ENCODE measurements at regions not wholly inside any gene's neighbourhood (a gene's known extent, or its start where the extent isn't known, plus 50 kb on each side); places are given as distances from the start of the nearest gene placed in this dataset.
A peak's percentile ranks its signal among the peaks of the same experiment; 100 is the strongest.
"Not testable (repeated sequence)": the region's sequence is repeated elsewhere in the genome, so short reads cannot be mapped to it uniquely, and the experiment has no call there.

GRCh38 chr10:28354511-28354910 lies 51.6 kb upstream of the MPP7 start:
- in situ Hi-C loops (cut with MboI; ENCODE audit: low pct_unique_long_range_greater_than_20kb, low sequenced_read_pairs), result no loop called here
- no peak for DNase-seq

- no peak for DNase-seq
- in situ Hi-C loops (cut with MboI; ENCODE audit: low pct_unique_long_range_greater_than_20kb, low sequenced_read_pairs), result no loop called here
Measured at GRCh38 chr10:28355376-28355775, 52.5 kb upstream of the MPP7 start.

GRCh38 chr10:28359334-28359733 lies 56.5 kb upstream of the MPP7 start:
- DNase-seq, result no peak
- in situ Hi-C loops (cut with MboI; ENCODE audit: low pct_unique_long_range_greater_than_20kb, low sequenced_read_pairs), result no loop called here

- DNase-seq, result no peak
- in situ Hi-C loops (cut with MboI; ENCODE audit: low pct_unique_long_range_greater_than_20kb, low sequenced_read_pairs), result no loop called here
Measured at GRCh38 chr10:28360175-28360574, 57.3 kb upstream of the MPP7 start.

GRCh38 chr10:28363376-28363775 lies 60.5 kb upstream of the MPP7 start:
- in situ Hi-C loops (cut with MboI; ENCODE audit: low pct_unique_long_range_greater_than_20kb, low sequenced_read_pairs), result no loop called here
- DNase-seq, result no peak

GRCh38 chr10:28365840-28366239 lies 63.0 kb upstream of the MPP7 start:
- in situ Hi-C loops (cut with MboI; ENCODE audit: low pct_unique_long_range_greater_than_20kb, low sequenced_read_pairs), result no loop called here
- DNase-seq, result no peak

- in situ Hi-C loops (cut with MboI; ENCODE audit: low pct_unique_long_range_greater_than_20kb, low sequenced_read_pairs), result no loop called here
- DNase-seq, result no peak
Measured at GRCh38 chr10:28366994-28367393, 64.1 kb upstream of the MPP7 start.

- no peak for DNase-seq
- in situ Hi-C loops (cut with MboI; ENCODE audit: low pct_unique_long_range_greater_than_20kb, low sequenced_read_pairs), result no loop called here
Measured at GRCh38 chr10:28367413-28367812, 64.5 kb upstream of the MPP7 start.

GRCh38 chr10:28367929-28368484 lies 65.1 kb upstream of the MPP7 start:
- peak; percentile 13 for DNase-seq
- in situ Hi-C loops (cut with MboI; ENCODE audit: low pct_unique_long_range_greater_than_20kb, low sequenced_read_pairs), result no loop called here

GRCh38 chr10:28370107-28370835 lies 67.4 kb upstream of the MPP7 start:
- no peak for DNase-seq
- in situ Hi-C loops (cut with MboI; ENCODE audit: low pct_unique_long_range_greater_than_20kb, low sequenced_read_pairs), result no loop called here

- in situ Hi-C loops (cut with MboI; ENCODE audit: low pct_unique_long_range_greater_than_20kb, low sequenced_read_pairs); DNase-seq: not testable (repeated sequence)
Measured at GRCh38 chr10:28371638-28372037, 68.8 kb upstream of the MPP7 start.

GRCh38 chr10:28374036-28374435 lies 71.2 kb upstream of the MPP7 start:
- in situ Hi-C loops (cut with MboI; ENCODE audit: low pct_unique_long_range_greater_than_20kb, low sequenced_read_pairs), result no loop called here
- no peak for DNase-seq

GRCh38 chr10:28375399-28376354 lies 72.8 kb upstream of the MPP7 start:
- DNase-seq, result no peak
- in situ Hi-C loops (cut with MboI; ENCODE audit: low pct_unique_long_range_greater_than_20kb, low sequenced_read_pairs), result loop anchor here (25.0 kb wide), 1 partner anchor 113 kb away; no protein-coding TSS in a partner anchor

GRCh38 chr10:28378986-28379585 lies 76.2 kb upstream of the MPP7 start:
- DNase-seq, result no peak
- in situ Hi-C loops (cut with MboI; ENCODE audit: low pct_unique_long_range_greater_than_20kb, low sequenced_read_pairs), result loop anchor here (25.0 kb wide), 1 partner anchor 117 kb away; no protein-coding TSS in a partner anchor

- DNase-seq, result no peak
- in situ Hi-C loops (cut with MboI; ENCODE audit: low pct_unique_long_range_greater_than_20kb, low sequenced_read_pairs), result loop anchor here (25.0 kb wide), 1 partner anchor 119 kb away; no protein-coding TSS in a partner anchor
Measured at GRCh38 chr10:28381466-28381865, 78.6 kb upstream of the MPP7 start.

- DNase-seq, result peak; percentile 87
- in situ Hi-C loops (cut with MboI; ENCODE audit: low pct_unique_long_range_greater_than_20kb, low sequenced_read_pairs), result loop anchor here (25.0 kb wide), 1 partner anchor 120 kb away; no protein-coding TSS in a partner anchor
Measured at GRCh38 chr10:28381903-28382347, 79.1 kb upstream of the MPP7 start.

- no peak for DNase-seq
- in situ Hi-C loops (cut with MboI; ENCODE audit: low pct_unique_long_range_greater_than_20kb, low sequenced_read_pairs), result loop anchor here (25.0 kb wide), 1 partner anchor 120 kb away; no protein-coding TSS in a partner anchor
Measured at GRCh38 chr10:28382525-28383269, 79.8 kb upstream of the MPP7 start.

GRCh38 chr10:28384557-28384956 lies 81.7 kb upstream of the MPP7 start:
- DNase-seq, result no peak
- in situ Hi-C loops (cut with MboI; ENCODE audit: low pct_unique_long_range_greater_than_20kb, low sequenced_read_pairs), result loop anchor here (25.0 kb wide), 1 partner anchor 122 kb away; no protein-coding TSS in a partner anchor
